ENCODE measurements at regions not wholly inside any gene's neighbourhood (a gene's known extent, or its start where the extent isn't known, plus 50 kb on each side); places are given as distances from the start of the nearest gene placed in this dataset.

DNA sequence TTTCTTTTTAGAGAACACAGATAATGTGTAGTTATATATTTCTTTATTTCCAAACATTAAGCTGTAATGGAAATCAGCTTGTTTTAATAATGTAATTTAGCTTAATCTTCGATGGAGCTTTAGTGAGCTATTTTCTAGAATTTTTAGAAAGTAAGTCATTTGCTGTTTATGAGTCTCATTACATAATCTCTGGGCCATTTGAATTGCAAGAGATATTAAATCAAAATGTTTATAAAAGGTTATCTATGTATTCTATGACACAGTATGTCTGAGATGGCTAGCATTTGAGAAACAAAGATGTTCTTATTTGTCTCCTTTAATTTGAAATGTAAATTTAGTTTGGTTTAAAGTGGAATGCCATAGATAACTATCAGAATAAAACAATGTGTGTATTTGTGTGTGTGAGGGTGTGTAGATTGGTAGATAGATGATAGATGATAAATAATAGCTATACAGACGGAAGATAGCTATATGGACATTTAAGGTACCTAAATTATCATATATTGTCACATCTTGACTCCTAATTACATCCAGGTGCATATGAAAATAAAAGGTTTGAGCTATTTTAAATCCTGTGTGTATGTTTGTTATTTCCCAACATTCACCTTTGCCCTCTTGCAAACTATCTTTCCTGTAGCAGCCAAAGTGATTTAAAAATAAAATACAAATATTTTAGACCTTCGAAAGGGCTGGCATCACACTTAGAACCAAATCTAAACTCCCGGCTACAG, 478.0 kb upstream of the KLF6 start:
- POLR2A ChIA-PET: no interaction called here

DNA sequence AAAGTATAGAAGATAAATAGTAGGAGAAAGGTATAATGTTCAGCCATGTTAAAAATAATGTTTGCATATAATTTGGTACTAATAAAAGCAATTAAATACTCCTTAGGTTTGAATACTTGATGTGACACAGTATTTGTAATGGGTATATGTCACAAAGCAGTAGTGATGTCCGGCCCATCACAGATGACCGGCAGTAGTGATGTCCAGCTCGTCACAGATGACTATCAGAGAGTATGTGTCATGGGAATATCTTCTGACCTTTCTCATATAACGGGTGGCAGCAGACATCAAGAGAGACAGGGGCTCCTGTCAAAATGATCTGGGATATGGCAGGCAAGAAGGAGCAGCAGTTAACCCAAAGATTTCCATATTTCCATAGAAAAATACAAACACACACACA, 477.4 kb upstream of the KLF6 start:
- ChIA-PET POLR2A (no interaction called here), CTCF (interaction anchor here (0.8 to 1.7 kb wide), 3 partner anchors 12 to 688 kb away, joined by 3 to 4 read pairs (median 4); no protein-coding TSS in a partner anchor)
- TF ChIP-seq, protein P1, sequence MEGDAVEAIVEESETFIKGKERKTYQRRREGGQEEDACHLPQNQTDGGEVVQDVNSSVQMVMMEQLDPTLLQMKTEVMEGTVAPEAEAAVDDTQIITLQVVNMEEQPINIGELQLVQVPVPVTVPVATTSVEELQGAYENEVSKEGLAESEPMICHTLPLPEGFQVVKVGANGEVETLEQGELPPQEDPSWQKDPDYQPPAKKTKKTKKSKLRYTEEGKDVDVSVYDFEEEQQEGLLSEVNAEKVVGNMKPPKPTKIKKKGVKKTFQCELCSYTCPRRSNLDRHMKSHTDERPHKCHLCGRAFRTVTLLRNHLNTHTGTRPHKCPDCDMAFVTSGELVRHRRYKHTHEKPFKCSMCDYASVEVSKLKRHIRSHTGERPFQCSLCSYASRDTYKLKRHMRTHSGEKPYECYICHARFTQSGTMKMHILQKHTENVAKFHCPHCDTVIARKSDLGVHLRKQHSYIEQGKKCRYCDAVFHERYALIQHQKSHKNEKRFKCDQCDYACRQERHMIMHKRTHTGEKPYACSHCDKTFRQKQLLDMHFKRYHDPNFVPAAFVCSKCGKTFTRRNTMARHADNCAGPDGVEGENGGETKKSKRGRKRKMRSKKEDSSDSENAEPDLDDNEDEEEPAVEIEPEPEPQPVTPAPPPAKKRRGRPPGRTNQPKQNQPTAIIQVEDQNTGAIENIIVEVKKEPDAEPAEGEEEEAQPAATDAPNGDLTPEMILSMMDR (IDR thresholded peaks at IDR 0.05; ENCODE audit: control extremely low read depth, extremely low read depth, low read depth, missing control alignments): no peak
- no peak for DNase-seq (ENCODE audit: extremely low spot score)

More for the DNA sequence above, 478.0 kb upstream of the KLF6 start:
- no peak for DNase-seq (ENCODE audit: extremely low spot score)
- TF ChIP-seq, protein P1 (IDR thresholded peaks at IDR 0.05; ENCODE audit: control extremely low read depth, extremely low read depth, low read depth, missing control alignments): no peak
- CTCF ChIA-PET: interaction anchor here (0.8 to 1.7 kb wide), 4 partner anchors 12 to 689 kb away, joined by 3 to 4 read pairs (median 4); no protein-coding TSS in a partner anchor

DNA sequence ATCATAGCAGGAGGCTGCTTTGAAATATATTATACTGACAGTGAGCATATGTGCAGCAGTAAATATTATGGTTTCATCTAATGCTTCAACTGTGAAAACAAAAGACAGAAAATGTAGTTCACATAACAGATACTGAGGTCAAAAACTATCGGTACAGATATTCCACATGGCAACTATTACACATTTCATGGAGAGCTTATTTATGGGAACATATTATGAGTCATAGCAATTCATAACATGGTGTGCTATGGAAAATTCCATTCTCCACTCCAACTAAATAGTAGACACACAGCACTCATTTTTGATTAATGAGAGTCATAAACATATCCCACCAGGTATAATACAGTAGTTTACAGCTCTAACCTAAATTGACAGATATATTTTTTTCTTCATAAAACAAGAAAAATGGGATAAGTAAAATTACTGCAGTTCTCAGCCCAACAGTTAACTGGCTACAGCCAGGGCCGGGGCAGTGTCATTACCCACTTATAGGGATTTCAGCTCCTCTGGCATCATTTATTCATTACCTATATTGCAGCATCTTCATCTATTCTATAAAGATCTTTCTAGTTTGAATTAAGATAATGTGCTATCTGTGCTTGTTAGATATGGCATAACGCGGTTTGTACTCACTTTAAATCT, 475.6 kb upstream of the KLF6 start:
- DNase-seq (ENCODE audit: extremely low spot score): no peak
- ChIA-PET CTCF (no interaction called here), POLR2A (no interaction called here)
- TF ChIP-seq, protein P1 (IDR thresholded peaks at IDR 0.05; ENCODE audit: control extremely low read depth, extremely low read depth, low read depth, missing control alignments): no peak

DNA sequence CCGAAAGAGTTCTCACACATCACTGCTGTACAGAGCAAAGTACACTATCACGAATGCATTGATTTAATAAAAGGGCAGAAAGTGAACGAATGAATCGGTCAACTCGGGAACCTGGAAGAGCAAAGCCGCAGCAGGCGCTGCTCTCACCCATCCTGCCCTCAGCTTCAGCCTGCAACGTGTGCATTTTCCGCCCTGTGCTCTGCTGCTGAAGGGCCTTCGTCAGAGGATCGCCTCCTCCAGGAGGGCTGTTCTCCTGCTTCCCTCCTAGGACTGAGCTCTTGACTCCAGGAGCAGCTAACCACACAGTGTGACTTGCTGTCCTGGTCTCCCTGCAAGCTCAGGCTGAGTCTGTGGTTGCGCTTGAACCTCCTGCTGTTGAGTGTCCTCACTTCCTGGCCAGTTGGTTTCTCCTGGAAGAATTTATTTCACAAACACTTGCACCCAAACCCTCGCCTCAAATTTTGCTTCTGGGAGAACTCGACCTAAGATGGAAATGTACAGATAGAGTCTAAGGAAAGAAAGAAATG, 473.0 kb upstream of the KLF6 start:
- ChIA-PET CTCF (no interaction called here), POLR2A (no interaction called here)
- DNase-seq (ENCODE audit: extremely low spot score): no peak
- TF ChIP-seq, protein P1 (IDR thresholded peaks at IDR 0.05; ENCODE audit: control extremely low read depth, extremely low read depth, low read depth, missing control alignments): no peak

DNA sequence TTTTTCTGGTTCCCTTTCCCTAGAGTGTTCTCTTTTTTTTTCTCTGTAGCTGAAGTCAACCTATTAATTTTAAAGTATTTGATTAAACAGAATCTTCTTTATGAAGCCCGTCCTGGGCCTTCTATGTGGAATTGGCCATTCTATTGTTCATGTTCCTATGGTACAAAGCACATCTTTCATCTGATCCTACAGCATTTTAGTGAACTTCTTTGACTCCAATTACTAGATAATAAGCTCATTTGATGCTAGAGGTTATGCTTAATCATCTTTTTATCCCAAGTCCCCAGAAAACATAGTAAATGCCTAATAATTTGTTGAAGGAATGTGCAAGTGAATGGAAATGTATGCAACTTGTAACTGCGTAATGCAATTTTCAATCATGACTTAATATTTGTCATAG, 472.0 kb upstream of the KLF6 start:
- ChIA-PET CTCF (interaction anchor here (0.8 kb wide), 1 partner anchor 31 kb away, joined by 3 read pairs; no protein-coding TSS in a partner anchor), POLR2A (no interaction called here)
- no peak for DNase-seq (ENCODE audit: extremely low spot score)
- TF ChIP-seq, protein P1 (IDR thresholded peaks at IDR 0.05; ENCODE audit: control extremely low read depth, extremely low read depth, low read depth, missing control alignments): no peak

DNA sequence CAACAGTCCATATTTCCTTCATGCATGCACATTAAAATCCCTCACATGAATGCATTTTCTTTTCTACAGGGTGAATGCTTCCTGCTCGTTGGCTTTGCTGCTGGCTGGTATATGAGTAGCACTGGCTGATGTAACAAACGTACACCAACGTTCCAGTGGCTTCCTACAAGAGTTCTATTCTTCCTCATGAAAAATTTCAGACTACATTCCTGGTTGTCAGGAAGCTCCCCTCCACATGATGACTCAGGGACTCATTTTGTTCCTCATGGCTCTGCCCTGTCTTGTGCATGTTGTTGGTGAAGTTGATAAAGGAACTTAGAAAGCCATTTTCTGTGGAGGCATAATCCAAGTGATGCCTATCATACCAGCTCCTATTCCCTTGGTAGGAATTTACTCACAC, 470.7 kb upstream of the KLF6 start:
- POLR2A ChIA-PET: no interaction called here
- TF ChIP-seq, protein P1 (IDR thresholded peaks at IDR 0.05; ENCODE audit: control extremely low read depth, extremely low read depth, low read depth, missing control alignments): no peak
- no peak for DNase-seq (ENCODE audit: extremely low spot score)
- CTCF ChIA-PET: no interaction called here

All from GM10248 (cell line).